DMS 273 treated with DMSO at 0.1 percent for 48 hours (cell line): ENCODE measurements at regions not wholly inside any gene's neighbourhood (a gene's known extent, or its start where the extent isn't known, plus 50 kb on each side); places are given as distances from the start of the nearest gene placed in this dataset.

Experiments
- DNase-seq: peaks from one replicate; lab custom pipeline; 2025; lab: John Stamatoyannopoulos, UW

- no peak for DNase-seq
Observed at GRCh38 chr2:15719566-15720313, 128.1 kb downstream of the DDX1 start.

GRCh38 chr2:15720561-15721307, 129.1 kb downstream of the DDX1 start:
- DNase-seq, result no peak

DNA sequence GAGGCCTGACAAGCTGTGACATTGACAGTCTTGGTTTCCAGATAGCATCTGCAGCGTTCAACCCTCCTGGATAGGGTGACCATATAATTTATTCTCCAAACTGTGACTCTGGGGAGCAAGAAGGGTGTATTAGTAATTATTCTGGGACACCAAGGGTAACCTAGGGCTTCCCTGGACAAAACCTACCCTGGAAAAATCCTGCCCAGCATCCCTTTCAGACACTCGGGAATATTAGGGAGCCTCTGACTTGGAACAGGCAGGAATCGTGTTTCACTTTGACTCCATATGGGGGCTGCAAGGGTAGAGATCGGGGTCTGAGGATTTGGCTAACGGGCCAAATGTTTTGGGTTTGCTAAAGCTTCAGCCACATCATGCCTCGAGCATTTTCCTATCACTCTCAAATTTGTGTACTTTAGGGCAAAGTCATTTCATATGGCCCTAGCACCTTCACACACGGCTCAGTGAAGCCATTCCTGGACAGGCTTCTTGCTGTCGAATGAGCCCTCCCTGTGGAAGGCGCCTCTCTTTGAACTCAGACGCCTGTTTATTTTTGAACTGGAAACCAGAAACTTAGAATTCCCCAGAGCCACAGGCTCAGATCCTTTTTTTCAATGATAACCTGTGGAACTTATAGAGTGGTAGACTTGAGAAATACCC, 129.9 kb downstream of the DDX1 start:
- no peak for DNase-seq

GRCh38 chr2:15722980-15723379, 131.3 kb downstream of the DDX1 start:
- no peak for DNase-seq

DNA sequence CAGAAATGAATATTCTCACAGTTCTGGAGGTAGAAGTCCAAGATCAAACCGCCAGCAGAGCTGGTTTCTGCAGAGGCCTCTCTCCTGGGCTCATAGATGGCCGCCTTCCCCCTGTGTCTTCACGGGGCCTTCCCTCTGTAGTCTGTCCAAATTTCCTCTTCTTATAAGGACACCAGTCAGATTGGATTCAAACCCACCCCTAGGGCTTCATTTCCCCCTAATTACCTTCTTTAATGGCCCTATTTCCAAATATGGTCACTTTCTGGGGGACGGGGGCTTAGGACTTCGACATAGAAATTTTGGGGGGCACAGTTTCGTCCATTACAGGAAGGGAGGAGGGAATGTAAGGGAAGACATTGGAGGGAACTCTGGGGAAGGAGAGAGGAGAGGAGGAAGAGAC, 132.6 kb downstream of the DDX1 start:
- DNase-seq, result no peak

DNA sequence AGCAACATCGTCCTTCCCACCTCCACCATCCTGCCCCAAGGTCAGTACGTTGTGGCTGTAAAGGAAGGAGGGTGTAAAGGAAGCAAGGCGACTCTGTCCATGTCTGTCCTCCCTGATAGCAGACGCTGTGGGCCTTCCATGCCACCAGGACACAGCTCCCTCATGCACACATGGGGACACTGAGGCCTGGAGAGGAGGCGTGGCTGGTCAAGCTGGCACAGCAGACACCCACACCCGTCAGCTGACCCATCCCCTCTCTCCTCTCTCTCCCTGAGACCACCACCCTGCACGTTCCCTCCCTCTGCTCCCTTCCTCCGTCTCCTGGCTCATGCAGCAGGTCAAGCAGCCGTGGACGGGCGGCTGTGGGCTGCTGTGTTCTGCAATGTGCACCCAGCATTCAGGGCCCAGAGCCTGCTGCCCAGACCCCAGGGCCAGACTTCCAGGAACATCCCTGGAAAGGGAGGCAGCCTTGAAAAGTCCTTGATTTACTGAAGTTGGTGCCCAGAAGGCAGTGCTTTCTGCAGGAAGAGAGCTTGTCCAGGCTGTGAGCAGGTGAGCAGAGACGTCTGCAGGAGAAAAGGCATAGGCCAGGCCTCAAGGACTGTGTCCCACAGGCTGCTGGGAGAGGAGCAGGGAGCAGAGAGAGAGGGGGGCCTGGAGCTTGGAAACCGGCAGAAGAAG, 133.6 kb downstream of the DDX1 start:
- no peak for DNase-seq

- no peak for DNase-seq
Observed at GRCh38 chr2:15725782-15726112, 134.1 kb downstream of the DDX1 start.

DNA sequence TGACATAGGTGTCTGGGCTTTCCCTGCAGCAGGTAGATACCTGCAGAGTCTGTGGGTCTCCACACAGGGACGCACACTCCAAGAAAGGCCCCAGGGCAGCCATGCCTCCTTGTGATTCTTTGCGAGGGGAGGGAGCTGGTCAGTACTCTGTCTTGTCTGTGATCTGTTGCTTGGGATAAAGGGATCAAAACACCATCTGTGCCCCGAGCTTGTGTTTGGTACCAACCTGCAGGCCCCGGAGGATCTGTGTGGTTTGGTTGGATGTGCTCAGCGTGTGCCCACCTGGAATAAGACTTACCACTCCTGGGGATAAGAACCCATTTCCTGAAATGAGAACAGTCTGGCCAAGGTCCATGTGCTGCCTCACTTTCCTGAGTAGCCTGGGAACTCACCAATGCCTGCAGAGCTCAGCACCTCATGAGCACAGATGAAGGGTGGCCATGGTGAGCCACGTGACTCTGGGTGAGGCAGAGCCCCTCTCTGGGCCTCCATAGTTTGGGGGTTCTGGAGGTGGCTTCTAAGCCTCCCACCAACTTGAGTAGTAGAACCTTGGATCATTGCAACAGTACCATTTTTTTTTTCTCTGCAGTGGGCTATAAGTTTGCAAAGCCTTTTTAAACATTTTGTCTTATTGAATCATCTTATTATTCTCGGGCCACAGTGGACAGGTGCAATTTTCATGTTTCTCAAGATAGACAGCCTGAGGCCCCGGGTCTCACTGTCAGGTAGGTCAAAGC, 134.8 kb downstream of the DDX1 start:
- DNase-seq, result no peak

DNA sequence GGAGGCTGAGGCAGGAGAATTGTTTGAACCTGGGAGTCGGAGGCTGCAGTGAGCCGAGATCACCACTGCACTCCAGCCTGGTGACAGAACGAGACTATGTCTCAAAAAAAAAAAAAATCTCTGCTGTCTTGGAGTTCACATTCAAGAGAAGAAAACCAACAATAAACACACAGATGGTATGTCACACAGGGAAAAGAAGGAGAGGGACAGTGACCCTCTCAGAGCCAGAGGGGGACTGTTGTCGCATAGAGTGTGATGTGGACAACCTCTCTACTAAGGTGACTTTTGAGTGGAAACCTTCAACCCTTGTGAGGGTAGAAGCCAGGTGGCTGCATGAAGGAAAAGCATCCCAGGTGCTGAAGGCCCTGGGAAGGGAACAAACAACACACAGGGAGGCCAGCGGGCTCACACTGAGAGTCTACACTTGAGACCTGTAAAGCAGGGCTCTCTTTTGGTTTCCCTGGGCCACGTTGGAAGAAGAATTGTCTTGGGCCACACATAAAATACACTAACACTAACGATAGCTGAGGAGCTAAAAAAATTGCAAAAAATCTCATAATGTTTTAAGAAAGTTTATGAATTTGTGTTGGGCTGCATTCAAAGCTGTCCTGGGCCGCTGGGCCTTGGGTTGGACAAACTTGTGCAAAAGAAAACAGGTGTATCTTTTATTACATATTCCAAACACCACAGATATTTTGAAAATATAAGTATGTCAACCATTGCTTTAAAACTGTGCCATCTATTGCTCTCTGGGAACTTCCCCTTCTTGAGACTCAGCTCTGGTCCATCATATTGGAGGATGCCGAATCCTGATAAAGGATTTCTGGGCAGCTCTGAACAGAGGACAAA, 136.0 kb downstream of the DDX1 start:
- no peak for DNase-seq

GRCh38 chr2:15728245-15728938, 136.7 kb downstream of the DDX1 start:
- no peak for DNase-seq

DNA sequence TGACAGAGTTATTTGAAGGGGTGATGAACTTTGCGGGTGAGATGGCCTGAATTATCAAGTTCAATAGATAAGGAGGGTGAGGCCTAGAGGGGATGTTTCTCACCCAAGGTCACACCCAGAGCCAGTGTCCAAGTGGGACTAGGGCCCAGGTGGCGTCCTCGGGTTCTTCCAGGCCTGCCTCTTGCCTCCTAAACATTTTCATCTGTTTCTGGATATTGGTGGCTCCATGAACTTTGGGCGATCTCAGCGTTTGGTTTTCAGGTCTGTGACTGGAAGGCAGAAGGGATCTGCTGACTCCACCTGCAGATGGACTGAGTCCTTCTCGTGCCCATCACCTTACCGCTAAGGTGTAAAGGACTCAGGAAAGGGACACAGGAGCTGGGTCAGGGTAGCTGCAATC, 137.3 kb downstream of the DDX1 start:
- DNase-seq, result no peak

- DNase-seq, result no peak
Observed at GRCh38 chr2:15729709-15730544, 138.3 kb downstream of the DDX1 start.

- peak; percentile 36 for DNase-seq
Observed at GRCh38 chr2:15730545-15731212, 139.0 kb downstream of the DDX1 start.

DNA sequence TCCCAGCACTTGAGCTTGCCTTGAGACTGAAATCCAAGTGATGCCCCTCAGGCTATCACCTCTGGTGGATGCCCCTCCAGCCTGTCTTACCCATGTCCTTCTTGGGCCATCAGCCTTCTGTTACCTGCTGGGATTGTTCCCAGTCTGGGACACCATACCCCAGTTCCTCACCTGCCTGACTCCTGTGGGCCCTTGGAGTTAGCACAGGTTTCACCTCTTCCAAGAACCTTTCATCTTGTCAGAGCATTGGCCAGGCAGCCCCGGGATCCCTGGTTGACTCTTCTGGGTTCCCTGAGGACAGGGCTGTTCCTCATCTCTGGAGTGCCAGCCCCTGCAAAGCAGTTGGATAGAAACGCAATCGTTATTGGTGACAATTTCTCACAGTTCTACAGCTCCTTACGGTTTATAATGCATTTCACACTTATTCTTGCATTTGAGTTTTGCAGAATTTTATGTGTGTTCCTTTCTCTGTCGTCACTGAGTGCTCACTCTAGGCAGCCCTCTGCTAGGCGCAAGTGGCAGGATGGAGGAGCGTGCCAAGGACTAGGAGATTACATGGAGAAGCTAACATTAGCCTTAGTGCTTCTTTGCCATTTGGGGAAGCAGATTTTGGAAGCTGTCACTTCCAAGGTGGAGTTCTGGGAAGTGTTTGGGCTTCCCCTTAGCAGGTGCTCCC, 139.7 kb downstream of the DDX1 start:
- no peak for DNase-seq

DNA sequence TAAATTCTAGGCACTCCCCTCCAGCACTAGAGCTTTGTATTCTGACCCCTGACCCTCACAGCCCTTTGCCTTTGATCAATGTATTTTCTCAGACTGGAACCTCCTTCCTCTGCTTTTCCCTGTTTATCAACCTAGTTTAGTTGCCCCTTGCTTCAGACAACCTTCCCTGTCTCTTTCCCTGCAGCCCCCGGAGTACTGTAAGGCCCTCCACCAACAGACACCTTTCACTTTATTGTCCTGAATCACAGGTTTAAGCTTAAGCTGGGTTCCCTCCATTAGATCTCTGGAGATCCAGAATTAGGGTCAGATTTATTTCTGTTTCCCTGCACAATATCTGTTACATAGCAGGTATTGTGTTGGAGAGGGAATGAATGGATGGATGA, 140.2 kb downstream of the DDX1 start:
- DNase-seq, result no peak

- peak; percentile 3 for DNase-seq
Observed at GRCh38 chr2:15732341-15733077, 140.8 kb downstream of the DDX1 start.

DNA sequence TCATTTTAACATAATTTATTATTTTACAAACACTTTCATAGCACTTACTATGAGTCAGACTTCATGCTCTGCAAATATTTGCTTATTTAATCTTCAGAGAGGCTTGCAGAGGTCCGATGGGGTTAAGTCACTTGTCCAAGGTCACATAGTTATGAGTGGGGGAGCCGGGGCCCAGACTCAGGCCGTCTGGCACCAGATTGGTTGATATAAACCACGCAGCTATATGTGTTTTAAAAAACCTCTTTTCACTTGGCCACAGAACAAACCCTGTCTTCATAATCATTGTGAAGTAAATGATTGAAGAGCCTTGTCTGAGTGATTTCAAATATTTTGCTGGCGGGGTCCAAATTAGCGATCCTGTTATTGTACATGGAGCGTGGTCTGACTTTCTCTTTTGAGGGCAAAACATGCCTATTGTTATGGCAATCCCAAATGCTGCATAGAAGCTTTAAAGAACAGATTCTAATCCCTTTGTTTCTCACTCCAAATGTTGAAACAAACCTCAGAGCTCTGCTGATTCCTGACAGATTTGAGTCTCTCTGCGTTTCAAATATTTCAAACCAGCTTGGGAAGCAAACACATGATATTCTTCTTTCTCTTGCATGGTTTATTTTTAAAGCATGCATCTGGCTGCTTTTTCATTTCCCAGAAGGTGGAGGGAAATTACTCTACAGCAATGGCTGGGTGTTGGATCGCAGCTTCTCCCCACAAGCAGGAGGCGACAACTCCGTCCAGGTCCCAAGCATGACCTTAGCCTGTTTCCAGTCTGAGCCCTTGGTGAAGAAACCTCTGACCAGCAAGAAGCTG, 142.4 kb downstream of the DDX1 start:
- DNase-seq, result no peak
